DMS153 (cell line): ENCODE measurements at regions not wholly inside any gene's neighbourhood (a gene's known extent, or its start where the extent isn't known, plus 50 kb on each side); places are given as distances from the start of the nearest gene placed in this dataset.

Experiments
- DNase-seq: peaks from one replicate; lab custom pipeline; 2025; lab: John Stamatoyannopoulos, UW

DNA sequence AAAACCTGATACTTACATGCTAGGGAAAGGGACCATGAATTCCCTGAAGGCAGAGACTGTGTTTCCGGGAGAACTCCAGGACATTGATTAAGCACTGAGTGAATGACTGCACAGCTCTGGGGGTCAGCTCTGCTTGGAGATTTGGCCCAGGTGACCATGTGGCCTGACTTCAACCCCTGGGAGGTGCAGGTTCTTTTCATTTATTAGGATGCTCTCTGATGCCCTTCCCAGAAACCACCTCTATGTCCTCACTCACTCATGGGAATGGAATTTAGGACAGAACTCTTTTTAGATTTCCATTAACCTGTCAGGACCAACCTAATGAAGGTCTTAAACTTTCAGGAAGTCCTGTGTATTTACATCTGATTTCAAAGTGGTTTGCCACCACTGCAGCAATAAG lies 393.3 kb upstream of the ARGLU1 start:
- DNase-seq = no peak

DNA sequence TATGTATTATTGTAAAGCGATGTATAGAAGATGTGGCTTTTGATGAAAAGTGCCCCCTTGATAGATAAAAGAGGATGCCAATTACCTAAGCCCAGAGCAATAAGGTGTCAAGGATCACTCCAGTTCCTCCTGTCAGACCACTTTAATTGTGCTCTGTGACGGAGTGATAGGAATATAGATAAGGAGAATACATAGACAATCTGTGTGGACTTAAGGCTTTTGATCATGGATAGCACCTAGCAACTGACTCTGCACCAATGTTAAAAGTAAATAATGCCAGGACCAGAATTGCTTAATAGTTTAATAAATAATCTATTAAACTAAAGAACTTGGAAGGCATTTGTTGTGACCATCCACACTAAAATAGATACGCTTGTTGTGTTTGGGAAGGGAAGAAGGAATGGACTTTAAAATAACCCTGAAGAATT lies 390.7 kb upstream of the ARGLU1 start:
- no peak for DNase-seq

DNA sequence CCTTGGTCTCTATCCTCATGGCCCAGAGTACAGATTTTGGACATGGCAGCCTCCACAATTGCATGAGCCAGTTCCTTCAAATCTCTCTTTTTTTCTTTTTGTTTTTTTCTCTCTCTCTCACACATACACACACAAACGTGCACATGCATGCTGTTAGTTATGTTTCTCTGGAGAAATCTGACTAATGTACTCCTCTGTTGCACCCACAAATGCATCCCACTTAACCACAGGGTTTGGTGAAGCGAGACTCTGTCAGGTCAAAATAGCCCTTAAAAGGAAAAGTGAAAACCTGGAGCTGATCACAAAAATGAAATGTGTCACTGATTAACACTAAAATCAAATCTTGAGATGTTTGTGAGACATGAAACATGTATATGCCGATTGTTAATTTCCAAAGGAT lies 374.6 kb upstream of the ARGLU1 start:
- no peak for DNase-seq

DNA sequence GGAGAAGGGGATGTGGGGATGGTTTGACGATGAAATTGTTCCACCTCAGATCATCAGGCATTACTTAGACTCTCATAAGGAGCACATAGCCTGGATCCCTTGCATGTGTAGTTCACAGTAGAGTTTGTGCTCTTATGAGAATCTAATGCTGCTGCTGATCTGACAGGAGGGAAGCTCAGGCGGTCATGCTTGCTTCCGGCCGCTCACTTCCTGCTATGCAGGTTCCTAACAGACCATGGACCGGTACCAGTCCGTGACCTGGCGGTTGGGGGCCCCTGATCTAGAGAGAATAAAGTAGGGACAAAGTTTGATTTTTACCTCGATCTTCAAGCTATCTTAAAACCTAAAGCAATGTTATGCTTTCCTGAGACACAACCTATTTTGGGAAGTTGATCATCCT lies 373.8 kb upstream of the ARGLU1 start:
- DNase-seq = no peak

DNA sequence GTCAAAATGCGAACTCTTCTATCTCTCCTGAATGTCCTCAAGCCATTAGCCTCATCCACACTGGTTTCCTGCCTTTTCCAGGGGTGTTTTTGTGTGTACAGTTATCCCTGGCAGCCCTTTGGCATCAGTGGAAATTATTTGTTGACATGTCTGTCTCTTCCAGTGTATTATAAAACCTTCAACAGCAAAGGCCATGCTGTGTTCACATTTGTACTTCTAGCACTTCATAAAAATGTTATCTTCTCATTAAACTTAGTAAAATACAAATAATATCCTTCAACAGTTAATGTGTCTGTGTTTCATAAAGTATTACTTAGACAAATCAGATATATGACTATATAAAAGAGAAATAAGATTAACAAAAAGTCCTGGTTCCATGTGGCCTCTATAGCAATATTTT lies 359.5 kb upstream of the ARGLU1 start:
- no peak for DNase-seq

DNA sequence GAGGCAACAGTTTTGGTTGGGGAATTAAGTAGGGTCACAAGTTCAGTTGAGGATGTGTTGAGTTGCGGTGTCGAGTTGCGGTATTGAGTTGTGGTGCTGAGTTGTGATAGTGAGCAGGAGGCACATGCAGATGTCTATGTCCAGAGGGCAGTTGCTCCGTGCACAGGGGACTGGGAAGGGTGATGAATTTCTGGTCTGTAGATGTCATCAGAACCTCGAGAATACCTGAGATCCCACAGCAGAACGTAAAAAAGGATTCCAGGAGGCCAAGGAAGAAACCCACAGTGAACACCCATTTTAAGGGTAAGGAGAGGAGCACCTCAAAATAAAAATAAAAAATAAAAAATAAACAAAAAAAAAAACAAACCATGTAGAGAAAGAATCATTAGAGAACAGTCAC lies 354.4 kb upstream of the ARGLU1 start:
- DNase-seq = no peak

DNA sequence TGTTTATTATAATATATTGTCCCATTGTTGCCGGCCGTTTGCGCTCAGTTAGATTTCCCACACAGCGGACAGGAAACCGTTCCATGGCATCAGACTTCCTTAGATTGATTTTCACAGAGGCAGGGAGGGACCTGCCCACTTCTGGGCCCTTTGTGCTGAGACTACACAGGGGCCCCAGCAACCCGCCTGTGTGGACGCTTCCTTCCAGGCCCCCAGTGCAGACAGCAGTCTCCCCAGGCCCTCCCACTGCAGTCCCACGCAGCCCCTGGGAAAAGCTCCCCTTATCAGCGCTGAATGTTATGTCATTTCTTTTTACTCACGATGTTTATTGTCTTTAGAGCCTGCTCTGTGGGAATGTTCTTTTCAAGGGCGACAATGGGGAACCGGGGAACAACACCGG lies 351.7 kb upstream of the ARGLU1 start:
- DNase-seq = peak; percentile 7

DNA sequence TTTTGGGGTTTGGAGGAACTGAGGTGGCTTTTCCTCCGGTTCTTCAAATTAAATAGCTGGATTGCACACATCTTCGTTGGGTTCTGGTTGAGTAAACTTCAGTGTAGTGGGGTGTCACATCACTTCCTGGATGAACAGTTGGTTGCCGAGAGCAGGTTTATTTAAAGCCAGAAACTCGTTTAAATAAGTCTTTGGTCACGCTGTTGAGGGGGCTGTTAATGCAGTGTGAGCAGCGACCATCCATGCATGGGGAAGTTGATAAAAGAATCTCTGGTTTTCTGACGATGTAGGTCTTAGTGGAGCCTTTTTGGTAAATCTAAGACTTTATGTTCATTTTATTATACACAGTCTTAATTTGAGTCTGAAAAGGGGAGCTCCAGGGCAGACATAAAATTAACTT lies 351.2 kb upstream of the ARGLU1 start:
- no peak for DNase-seq

DNA sequence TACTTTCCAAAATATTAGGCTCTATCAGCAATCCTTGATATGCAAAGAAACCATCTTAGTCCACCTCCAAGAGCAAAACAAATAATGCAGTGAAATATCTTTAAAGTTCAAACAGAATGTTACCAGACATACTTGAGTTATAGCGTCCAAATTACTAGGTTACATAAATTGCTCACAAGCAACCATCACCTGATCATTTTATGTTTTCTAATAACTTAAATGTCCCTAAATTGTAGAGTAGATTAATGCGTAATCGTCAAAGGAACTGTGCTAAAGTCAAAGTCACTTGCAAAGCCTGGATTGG lies 350.6 kb upstream of the ARGLU1 start:
- no peak for DNase-seq

DNA sequence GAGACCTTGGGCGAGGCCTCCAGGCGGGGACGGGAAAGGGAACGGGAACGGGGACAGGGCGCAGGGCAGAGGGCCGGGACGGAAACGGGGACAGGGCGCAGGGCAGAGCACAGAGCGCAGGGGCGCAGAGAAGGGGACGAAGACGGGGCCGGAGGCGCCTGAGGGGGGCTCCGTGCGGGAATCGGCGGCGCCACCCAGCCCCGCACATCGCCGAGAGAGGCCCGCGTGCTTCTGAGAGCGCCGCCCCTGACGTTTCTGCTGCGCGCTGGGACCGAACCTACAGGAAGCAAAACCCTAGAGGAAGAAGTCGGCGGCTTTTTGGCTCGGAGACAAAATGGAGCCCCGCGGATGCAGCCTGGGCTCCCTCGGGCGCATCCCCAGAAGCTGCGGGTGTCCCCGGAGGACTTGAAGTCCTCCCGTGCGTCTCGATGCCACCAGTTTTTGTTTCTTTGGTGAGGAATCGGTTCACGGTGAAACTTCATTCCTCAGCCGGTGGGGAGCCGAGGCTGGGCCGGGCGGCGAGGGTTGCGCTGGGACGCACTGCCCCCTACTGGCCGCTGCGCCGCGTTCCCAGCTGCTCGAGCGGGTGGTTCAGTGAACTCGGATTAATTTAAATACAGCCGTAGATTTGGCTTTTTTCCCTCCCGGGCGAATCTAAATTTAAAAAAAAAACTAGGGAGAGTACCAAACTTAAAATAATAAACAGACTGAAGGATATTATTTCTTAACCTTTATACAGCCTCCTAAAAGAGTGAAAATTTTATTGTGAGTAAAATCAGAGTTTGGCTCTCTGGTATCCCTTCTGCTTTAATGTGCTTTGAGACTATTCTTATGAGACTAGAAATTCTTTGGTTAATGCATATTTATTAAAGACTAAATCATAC lies 350.0 kb upstream of the ARGLU1 start:
- DNase-seq = peak; percentile 57

DNA sequence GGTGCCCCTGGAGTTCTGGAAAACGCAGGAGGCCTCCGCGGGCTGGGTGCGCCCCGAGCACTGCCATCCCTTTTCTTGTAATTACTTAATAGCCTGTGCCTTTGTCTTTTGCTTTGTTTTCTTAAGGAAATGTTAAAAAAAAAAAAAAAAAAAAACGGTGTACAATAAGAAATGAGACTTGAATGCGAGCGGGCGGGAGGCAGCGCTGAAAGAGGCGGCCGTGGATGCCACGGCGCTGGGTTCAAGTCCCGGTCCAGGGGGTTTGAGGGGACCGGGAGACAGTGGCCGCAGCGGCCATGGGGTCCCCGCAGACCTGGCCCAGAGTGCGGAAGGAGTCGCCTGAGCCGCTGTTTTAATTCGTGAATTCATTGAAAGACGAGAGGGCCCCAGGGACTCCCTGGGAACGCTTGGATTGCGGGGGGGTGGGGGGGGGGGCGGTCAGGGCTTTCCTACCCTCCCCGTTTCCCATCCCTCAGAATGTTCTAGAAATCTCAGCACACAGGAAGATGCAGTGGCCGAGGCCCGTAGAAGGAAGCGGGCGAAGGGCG lies 349.2 kb upstream of the ARGLU1 start:
- no peak for DNase-seq

DNA sequence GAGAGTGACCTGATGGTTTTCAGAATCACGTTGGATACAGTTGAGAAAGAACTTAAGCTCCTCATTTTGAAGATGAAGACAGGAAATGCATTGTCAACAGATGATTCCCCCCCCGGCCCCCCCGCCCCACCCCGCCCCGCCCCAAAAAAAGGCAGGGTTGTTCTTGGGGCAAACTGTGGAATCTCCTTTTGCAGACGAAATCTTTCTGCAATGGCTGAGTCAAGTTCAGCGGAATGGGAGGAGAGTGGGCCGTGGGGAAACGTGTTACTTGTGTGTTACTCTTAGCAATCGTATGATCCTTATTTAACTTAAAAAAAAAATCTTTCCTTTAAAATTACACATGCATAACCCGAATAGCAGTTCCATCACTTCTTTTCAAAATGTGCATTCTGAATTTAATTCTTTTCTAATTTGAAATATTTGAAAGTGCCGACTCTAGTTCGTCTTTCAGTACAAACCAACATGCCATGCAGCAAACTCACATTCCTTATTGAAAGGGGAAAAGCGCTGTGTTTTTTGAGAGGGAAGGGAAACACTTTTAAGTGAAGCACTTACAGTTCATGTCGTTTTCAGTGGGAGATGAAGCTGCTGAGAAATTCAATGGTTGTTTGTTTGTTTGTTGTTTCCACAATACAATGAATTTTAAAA lies 348.5 kb upstream of the ARGLU1 start:
- no peak for DNase-seq

DNA sequence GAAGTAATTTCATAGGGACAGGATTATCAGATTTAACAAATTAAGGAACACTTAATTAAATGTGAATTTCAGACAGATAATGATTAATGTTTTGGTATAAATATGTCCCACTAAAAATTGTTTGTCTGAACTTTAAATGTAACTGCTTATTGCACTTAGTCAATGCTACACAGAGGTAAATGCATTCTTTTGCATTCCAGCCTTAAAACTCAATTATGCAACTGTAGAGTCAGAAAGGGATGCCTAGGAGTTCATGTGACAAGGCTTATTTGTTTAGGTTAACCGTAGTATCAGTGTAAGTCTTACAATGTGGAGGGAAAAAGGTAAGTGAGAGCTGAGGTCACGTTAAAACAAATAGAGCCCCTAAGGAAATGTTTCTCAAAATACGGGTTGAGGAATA lies 347.2 kb upstream of the ARGLU1 start:
- DNase-seq = no peak

DNA sequence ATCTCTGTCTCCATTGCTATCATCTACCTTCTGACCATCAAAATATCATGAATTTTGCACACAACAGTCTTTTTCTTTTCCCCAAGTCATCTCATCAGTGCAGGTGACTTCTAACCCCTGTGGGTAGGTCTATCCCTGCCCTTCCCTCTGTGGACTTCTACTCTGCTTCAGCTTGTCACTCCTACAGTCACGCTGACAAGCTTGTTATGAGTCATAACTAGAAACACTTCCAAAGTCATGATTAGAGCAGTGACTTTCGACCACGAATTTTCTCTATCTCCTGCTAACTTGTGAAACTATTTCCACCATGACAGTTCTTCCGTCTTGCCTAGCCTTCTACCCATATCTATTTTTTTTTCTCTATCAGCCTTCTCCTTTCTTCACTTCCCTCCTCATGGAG lies 343.7 kb upstream of the ARGLU1 start:
- DNase-seq = no peak

DNA sequence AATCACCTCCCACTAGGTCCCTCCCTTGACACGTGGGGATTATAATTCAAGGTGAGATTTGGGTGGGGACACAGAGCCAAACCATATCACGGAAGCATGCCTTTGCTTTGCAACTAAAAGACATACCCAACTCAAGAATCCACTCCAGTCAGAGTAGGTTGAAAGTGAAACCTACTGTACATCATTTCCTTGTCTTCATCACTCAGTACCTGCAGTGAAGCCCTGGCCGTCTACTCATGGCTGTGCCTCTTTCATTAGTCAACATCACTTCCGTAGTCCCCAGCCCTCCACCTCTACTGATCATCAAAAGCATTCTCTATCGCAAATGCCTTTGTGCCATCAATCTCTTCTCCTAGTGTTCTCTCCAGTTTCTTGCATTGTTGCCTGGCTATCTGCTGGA lies 343.1 kb upstream of the ARGLU1 start:
- DNase-seq = no peak

DNA sequence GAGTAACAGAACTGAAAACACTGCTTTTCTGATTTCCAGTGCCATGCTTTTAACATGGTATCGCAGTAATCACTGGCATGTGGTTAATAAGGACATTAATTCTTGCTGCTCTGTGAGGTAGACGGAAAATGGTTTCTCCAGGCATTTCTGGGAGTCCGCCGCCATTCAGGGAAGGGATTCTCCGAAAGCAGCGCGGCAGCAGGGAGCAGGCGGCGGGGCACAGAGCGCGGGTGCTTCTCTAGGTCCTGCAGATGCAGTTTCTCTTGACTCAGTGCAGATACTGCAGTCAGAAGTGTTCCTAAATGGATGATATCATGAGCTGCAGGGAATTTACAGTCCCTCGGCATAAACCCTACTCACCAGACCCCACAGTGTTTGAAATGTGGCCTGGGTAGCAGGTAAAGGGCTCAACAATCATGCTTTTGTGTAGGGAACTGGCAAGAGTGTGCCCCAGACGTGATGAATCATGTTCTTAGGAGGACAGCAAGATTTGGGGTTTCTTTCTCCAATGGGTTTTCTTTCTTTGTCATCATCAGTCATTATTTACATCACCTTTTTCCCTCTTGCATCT lies 338.6 kb upstream of the ARGLU1 start:
- no peak for DNase-seq

DNA sequence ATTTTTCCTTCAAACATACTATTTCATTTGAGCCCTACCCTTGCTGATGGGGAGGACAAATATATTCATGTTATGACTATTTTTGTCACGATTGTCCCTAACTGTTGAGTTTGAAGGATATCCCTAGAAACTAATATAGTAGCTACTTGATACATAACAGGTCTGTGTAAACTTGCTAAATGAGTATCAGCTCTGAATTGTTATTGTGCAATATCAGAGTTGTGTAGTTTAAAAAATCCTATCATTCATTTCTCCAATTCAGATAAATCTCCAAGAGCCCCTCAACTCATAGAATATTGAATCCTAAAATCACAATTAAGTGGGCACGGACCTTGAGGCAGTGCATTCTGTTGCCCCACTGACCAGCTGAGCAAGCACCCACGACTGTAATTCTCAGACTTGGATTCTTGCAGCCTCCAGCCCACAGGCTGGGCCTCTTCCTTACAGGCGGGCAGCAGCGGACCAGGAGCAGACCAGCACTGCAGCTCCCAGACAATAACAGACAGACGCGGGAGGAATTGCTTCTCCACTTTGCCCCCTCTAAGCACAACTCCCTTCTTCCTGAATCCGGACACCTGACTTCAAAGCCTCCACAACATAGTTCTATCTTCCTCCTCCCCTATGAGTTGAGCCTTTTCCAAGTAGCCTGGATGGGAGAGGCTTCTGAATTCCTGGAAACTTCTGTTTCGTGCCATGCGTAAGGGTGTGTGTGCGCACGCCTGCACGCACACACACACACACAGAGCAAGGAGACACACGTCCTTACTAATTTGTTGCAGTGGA lies 337.6 kb upstream of the ARGLU1 start:
- no peak for DNase-seq

DNA sequence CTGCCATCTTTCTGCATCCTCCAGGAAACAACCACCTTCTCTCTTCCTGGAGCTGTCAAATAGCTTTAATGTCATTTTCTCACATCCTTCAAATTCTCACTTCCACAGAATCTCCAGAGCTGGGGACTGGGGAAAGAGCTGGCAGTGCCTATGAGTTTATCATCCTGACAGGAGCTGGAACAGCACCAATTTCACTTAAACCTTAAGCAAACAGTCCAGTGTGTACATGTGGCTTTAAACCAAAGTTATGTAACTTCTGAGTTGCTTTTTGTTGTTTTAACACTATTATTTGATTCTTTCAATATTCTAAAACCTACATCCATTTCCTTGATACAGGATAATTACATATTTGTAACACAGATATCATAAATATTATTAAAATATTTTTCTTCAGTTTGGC lies 331.5 kb upstream of the ARGLU1 start:
- DNase-seq = peak; percentile 14

DNA sequence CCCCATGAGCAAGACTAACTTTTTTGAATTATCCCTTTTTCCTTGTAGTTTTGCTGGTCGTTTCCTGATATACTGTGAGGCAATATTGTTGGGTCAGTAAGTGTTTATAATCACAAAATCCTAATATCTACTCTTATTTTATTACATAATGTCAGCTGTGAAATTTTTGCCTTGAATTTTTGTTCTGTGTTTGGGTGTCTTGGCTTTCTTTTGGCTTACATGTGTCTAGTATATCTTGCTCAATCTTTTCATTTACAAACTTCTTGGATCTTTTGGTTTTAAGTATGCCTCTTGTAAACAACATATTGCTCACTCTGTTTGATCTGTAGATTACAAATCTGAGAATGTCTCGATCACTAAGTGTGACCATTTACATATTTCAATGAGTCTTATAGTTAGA lies 330.3 kb upstream of the ARGLU1 start:
- DNase-seq = no peak

DNA sequence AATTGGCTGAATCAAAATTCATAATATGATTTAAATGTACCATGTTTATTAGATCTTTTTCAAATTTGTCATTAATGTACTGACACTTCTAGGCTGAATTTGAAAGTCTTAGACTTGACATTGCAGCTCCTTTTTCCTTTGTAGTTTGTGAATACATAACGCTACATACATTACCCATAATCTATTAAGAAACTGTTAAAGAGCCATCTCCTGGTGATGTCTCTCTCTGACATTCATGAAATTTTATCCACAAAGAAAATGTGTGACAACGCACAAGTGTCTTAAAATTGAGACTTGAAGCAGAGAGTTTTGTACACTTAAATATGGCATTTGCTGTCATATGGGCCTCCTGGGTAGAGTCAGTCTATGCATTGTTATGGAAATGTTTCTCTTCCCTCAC lies 320.2 kb upstream of the ARGLU1 start:
- DNase-seq = no peak

DNA sequence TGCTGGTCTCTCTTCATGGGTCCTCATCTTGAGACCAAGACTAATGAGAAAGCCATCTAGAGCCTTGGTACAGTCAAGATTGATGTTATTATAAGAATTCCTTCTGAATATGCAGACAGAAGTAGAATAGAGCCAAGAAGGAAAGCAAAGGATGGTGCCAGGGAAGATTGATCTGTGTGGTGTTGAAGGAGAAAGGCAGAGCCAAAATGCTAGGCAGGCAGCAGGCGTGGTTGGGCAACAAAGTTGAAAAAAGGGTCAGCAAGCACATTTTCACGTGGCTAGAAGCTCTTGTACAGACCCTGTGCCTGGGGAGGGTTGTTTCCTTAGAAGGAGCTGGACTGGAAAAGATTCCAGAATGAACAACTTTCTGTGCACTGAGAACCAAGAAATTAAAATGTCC lies 319.7 kb upstream of the ARGLU1 start:
- no peak for DNase-seq

DNA sequence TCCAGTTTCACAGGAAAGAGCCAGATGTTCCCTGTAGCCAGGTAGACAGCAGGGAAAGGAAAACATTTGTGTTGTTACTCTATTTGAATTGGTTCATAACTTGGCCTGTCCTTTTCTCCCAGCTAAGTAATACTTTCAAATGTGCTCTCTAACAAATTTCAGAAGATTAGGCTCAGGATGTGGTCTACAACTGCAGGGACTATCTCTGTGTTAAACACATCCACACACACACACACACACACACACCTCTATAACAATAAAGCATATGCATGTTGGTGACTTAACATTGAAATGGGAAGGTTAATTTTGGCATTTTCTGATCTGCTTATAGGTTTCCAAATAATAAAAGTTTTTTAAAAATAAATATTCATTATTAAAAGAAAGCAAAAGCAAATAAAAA lies 316.0 kb upstream of the ARGLU1 start:
- DNase-seq = no peak

DNA sequence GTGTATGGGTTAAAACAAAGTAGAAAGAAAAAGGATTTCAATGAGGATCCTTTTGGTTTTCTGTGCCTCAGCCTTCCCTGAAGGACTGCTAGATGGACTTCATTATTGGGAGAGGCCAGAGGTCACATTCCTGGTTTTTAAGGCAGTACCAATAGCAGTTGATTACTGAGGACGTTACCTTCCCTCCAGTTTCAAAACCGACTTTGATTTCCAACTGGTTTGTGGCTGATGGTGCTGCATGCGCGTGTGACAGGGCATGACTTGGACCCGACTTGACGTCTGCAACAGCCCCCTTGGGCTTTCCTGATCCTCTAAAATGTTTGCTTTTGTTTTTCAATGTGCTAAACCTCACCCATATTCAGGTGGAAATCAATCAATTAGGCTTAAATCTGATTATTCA lies 314.3 kb upstream of the ARGLU1 start:
- DNase-seq = no peak
